ENCODE measurements at regions not wholly inside any gene's neighbourhood (a gene's known extent, or its start where the extent isn't known, plus 50 kb on each side); places are given as distances from the start of the nearest gene placed in this dataset.
A peak's percentile ranks its signal among the peaks of the same experiment; 100 is the strongest.
"Not testable (repeated sequence)": the region's sequence is repeated elsewhere in the genome, so short reads cannot be mapped to it uniquely, and the experiment has no call there.

DNA sequence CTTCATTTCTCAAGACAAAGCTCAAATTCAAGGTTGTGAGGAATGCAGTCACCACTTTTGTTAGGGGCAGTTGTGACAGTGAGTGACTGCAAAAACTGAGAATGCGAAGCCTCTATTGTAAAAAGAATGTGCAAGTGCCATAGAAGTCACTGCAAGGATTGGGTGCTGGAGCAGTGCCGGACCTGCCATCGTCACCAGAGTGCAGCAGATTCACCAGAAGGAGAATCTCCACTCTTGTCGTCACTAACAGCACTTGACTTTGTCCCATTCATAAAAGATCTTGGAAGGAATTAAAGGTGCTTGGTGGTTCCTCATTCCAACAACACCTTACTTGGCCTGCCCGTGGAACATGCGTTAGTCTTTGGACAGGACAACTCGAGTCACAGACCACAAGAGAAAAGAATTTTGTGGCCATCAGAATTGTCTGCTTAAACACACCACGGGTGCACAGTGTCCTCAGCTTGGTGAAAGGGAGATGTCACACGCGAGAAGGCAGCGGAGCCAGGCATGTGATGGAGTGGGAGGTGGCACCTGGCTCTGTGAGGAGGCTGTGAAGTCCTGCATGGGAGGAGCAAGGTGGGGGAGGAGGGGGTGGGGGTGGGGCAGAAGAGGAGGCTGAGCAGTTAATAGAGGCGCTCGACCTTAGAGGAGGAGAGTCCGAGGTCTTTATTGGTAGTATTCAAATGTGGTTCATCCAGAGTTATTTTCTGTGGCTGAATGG, 100.9 kb upstream of the SPDYE9 start:
- H3K4me3 ChIP-seq (ENCODE audit: low read depth, low read length); DNase-seq (ENCODE audit: low read depth): not testable (repeated sequence)

DNA sequence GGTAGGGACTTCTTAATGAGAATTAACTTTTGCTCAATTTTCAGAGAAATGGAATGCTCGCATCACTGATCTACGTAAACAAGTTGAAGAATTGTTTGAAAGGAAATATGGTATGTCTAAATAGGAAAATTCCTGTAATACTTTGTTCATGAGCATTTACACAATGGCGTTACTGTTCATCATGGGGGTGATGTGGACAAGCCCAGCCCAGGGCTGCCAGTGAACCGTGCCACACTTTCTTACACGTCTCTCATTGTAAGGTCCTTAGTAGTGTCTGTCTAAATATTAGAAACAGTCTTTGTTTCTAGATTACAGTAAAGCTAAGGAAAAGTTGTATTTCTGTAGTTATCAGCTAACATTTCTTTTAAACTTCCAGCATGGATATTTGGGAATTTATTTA, 91.0 kb upstream of the SPDYE9 start:
- H3K4me3 ChIP-seq (ENCODE audit: low read depth, low read length); DNase-seq (ENCODE audit: low read depth): not testable (repeated sequence)

DNA sequence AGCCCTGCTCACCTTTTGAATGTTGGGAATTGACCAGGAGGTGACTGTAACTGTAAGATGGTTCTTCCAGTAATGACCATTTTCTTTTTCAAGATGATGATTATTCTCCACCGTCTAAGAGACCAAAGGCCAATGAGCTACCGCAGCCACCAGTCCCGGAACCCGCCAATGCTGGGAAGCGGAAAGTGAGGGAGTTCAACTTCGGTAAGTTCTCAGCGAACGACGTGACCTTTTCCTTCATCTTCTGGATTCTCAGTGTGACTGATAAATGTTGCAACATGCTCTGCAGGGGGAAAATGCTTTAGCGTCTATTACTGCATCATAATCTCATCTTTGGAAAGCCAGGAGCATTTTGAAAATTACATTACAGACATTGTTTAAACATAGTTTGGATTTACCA, 89.5 kb upstream of the SPDYE9 start:
- not testable (repeated sequence) for H3K4me3 ChIP-seq (ENCODE audit: low read depth, low read length); DNase-seq (ENCODE audit: low read depth)

DNA sequence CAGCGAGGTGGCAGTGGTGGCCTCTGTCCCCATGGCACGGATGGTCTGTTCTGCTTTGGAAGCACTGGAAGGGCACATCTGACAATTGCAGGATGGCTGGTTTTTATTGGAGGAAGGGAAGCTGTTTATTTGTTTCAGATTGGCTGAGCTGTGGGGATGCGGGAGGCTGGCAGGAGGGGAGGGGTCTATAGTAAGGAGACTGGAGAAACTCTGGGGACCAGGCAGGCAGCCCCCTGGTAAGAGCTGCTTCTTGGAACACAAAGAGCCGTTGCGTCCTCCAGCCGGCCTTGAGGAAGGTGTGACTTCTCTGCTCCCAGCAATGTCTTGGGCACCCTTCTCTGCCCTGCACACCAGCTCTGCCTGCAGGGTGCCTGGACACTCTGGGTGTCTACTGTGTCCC, 85.1 kb upstream of the SPDYE9 start:
- not testable (repeated sequence) for DNase-seq (ENCODE audit: low read depth); H3K4me3 ChIP-seq (ENCODE audit: low read depth, low read length)

DNA sequence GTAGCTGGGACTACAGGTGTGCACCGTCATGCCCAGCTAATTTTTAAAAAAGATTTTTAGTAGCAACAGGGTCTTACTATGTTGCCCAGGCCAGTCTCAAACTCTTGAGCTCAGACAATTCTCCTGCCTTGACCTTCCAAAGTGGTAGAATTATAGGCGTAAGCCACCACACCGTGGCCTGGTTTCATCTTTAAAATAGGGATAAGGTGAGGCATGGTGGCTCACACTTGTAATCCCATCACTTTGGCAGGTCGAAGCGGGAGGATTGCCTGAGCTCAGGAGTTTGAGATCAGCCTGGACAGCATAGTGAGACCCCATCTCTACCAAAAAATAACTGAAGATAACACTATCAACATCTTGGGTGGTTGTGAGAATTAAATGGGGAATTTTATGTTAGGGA, 84.6 kb upstream of the SPDYE9 start:
- DNase-seq (ENCODE audit: low read depth): not testable (repeated sequence)

DNA sequence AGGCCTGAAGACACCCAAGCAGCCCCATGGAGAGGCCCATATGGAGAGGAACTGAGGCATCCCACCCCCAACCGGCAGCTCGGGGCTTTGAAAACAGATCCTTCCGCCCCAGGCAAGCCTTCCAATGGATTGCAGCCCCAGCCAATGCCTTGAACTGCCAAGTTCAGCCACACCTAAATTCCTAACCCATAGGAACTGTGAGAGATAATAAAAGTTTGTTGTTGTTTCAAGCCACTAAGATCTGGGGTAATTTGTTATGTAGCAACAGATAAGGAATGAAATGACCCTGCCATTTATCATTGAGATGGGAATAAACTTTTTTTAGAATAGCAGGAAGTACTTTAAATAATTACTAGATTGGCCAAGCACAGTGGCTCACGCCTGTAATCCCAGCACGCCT, 80.3 kb upstream of the SPDYE9 start:
- not testable (repeated sequence) for H3K4me3 ChIP-seq (ENCODE audit: low read depth, low read length); DNase-seq (ENCODE audit: low read depth)

More for the DNA sequence above, 84.6 kb upstream of the SPDYE9 start:
- not testable (repeated sequence) for H3K4me3 ChIP-seq (ENCODE audit: low read depth, low read length)

DNA sequence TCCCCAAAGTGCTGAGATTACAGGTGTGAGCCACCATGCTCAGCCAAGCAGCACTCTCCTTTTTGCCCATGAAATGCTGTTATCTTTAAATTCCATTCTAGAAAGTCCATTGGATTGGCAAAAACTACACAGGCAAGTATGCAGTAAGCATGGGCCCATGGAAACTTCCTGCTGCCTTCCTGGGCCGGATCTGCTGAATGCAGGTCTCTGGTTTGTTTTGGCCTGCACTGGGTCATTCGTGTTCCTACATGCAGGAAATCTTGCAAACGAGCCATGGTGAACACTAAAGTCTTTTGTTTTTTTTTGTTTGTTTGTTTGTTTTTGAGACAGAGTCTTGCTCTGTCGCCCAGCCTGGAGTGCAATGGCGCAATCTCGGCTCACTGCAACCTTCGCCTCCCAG, 76.8 kb upstream of the SPDYE9 start:
- not testable (repeated sequence) for DNase-seq (ENCODE audit: low read depth); H3K4me3 ChIP-seq (ENCODE audit: low read depth, low read length)

DNA sequence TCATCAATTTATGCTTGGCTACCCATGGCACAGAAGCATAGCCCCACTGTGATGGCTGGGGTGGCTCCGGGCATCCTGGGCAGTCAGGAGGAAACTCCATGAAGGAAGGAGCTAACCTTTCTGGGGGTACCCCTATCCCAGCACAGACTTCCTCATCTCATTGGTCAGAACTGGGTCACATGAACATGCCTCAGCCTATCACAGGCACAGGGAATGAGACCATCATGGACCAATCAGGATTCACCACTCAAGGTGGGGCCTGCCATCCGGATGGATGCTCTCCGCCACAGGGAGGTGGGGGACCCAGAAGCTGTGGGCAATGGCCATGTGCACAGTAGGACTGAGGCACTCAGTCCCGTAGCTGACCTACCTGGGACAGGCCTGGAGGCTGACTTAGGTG, 75.9 kb upstream of the SPDYE9 start:
- not testable (repeated sequence) for DNase-seq (ENCODE audit: low read depth)

DNA sequence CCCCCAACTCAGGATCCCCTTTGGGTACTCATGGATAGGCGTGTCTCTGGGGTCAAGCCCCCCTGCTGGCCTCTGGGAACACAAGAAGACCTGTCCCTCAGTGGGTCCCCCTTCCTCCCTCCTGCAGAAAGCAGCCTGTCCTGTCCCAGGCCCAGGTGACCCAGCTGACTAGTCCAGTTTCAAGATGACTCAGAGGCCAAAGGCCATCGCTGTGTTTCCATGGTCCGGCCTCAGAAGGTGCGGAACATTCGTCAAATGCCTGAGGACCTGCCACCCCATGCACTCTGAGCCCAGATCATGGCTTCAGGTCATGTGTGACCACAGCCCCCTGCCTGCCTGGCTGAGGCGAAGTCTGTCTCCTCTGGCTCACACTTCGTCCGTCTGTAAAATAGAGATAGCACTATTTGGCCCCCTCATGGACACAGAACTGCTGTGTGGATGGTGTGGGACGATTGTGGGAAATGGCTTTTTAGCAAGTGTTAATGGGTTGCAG, 71.4 kb upstream of the SPDYE9 start:
- H3K4me3 ChIP-seq (ENCODE audit: low read depth, low read length); DNase-seq (ENCODE audit: low read depth): not testable (repeated sequence)

More for the DNA sequence above, 75.9 kb upstream of the SPDYE9 start:
- H3K4me3 ChIP-seq (ENCODE audit: low read depth, low read length): not testable (repeated sequence)

DNA sequence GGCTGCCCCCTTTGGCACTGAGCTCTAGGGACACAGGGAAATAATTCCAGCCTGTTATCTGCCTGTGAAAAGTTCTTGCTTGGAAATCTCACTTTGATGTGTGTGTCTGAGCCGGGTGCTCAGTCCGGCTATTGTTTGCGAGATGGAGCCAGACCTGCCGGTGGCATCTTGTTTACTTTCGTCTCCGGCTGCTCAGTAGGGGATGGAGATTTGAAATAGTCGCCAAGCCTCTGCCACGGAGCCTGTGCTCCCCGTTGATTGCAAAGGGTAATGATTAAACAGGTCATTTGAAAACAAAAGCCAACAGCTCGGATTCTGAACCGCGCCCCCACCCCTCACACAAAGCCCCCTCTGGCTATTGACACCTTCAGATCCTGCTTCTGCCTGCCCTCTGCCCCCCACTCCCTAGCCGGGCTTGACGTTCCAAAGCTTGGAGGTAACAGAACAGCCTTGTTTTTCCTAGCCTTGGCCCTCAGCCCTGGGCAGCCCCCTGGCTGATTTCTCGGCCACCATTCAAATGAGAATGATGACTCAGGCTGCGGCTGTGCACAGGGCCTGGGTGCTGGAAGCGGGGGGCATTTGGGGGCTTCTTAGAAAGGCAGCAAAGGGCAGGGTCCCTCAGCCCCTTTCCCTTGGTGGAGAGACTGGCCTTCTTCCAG, 70.8 kb upstream of the SPDYE9 start:
- peak overlapping the region; percentile 24 for H3K4me3 ChIP-seq (ENCODE audit: low read depth, low read length)
- not testable (repeated sequence) for DNase-seq (ENCODE audit: low read depth)

DNA sequence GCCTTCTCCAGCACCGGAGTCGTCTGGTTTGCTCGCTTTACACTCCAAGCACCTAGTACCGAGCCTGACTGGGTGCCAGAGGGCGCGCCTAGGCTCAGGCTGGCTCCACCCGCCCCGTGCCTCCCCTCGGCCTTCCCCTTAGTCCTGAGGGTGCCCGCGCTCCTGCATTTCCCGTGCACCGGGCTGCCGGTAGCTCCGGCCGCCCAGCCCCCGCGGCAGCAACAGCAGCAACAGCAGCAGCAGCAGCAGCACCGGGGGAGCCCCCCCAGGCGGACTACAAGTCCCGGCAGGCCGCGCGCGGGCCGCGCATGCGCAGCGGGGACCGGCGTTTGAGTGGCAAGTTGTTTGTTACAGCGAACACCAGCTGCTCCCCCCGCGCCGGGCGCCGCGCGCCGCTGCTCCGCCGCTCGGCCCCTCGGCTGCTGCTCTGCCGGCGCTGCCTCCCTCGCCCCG, 68.8 kb upstream of the SPDYE9 start:
- DNase-seq (ENCODE audit: low read depth): not testable (repeated sequence)
- H3K4me3 ChIP-seq (ENCODE audit: low read depth, low read length): peak overlapping the region; percentile 21

DNA sequence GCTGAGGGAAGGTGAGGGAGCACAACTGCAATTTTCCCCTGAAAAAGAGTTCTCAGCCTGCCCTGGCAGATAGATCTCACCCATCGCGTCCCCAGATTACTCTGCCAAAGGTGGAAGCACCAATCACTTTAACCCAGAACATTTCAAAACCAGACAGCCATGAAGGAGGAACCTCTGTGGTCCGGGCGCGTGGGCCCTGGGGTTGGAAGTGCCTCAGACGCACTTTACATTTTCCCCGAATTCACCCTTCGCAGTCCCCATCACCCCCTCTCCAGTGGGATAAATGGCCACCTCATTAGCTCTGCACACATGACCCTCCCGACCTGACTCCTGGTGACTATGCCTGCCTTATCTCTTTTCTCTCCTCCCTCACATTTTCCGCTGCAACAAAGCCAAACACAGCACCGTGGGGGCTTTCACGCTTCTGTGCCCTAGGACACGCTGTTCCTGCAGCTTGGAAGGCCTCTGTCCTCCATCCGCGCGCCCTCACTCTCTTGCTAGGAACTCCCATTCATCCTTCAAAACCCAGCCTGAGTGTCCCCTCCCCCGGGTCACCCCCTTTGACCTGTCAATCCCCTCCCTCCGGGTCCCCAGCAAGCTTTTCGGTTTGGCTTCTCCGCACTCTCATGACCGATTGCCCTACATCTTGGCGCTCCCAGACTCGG, 68.2 kb upstream of the SPDYE9 start:
- not testable (repeated sequence) for DNase-seq (ENCODE audit: low read depth)
- peak overlapping the region; percentile 31 for H3K4me3 ChIP-seq (ENCODE audit: low read depth, low read length)

DNA sequence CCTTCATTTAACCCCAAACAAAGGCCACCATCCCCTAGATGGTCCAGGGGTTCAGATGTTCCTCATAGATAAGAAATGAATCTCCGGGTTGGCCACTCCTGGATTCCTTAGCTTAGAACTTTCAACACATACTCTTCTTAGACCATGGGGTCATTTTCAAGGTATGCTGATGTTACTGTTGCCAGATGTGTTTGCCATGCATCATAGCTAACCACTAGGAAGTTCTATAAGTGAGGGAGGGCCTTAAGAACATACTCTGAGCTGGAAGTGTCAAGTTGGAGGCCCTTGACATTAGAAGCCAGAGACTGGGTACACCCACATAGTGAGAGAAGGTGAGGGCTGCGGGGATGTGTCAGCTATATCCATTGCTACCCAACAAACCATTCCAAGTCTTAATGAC, 62.7 kb upstream of the SPDYE9 start:
- DNase-seq (ENCODE audit: low read depth); H3K4me3 ChIP-seq (ENCODE audit: low read depth, low read length): not testable (repeated sequence)

DNA sequence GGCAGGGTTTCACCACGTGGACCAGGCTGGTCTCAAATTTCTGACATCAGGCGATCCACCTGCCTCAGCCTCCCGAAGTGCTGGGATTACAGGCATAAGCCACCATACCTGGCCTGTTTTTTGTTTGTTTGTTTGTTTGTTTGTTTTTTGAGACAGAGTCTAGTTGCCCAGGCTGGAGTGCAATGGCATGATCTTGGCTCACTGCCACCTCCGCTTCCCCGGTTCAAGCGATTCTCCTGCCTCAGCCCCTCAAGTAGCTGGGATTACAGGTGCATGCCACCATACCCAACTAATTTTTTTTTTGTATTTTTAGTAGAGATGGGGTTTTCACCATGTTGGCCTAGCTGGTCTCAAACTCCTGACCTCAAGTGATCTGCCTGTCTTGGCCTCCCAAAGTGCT, 61.8 kb upstream of the SPDYE9 start:
- not testable (repeated sequence) for DNase-seq (ENCODE audit: low read depth); H3K4me3 ChIP-seq (ENCODE audit: low read depth, low read length)

DNA sequence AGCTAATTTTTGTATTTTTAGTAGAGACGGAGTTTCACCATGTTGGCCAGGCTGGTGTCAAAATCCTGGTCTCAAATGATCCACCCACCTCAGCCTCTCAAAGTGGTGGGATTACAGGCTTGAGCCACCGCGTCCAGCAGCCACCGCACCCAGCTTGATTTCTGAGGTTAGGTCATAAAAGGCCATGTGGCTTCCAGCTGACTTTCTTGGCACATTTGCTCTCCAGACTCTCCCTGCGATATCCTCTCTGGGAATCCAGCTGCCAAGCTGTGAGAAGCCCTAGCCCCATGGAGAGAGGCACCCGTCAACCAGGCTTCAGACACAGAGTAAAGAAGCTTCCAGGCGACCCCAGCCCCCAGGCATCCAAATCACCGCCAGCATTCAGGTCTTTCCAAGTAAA, 58.2 kb upstream of the SPDYE9 start:
- H3K4me3 ChIP-seq (ENCODE audit: low read depth, low read length); DNase-seq (ENCODE audit: low read depth): not testable (repeated sequence)

DNA sequence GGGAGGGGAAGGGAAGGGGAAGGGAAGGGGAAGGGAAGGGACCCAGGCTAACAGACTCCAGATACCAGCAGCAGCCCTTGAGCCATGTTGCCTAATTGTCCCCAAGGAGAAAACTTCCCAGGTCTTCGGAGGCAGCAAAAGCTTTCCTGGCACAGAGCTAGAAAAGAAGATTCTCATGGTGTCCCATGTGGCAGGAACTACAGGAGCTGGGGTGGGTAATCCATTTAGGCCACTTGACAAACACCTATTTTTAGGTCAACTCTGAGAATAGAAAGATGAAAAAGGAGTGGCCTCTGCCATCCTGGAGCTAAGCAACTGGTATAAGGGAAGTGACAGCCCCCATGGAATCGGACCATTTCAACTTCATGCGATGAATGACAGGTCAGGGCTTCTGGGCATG, 52.1 kb upstream of the SPDYE9 start:
- H3K4me3 ChIP-seq (ENCODE audit: low read depth, low read length); DNase-seq (ENCODE audit: low read depth): not testable (repeated sequence)

Data from epithelial cell of proximal tubule (primary cell).